GM12878 (cell line): ENCODE measurements at regions not wholly inside any gene's neighbourhood (a gene's known extent, or its start where the extent isn't known, plus 50 kb on each side); places are given as distances from the start of the nearest gene placed in this dataset.

Source experiments
- CREB1 ChIP-seq: IDR thresholded peaks from 2 replicates; pipeline ENCODE4 v1.6.1; 2012; ENCODE audit warnings: low read depth, mild to moderate bottlenecking, inconsistent platforms
- EGR1 ChIP-seq, 2 experiments: IDR thresholded peaks; 1 replicate in 1 of 2; 2 replicates in 1 of 2; pipeline ENCODE4 v1.6.1; 2011 to 2012; ENCODE audit warnings: low read depth in 2 of 2, low read length in 2 of 2, borderline replicate concordance in 1 of 2, mild to moderate bottlenecking in 1 of 2, moderate library complexity in 1 of 2
- HCFC1 ChIP-seq: fragments of 150-350 bp; IDR thresholded peaks from 2 replicates; pipeline ENCODE4 v1.6.1; 2014; ENCODE audit warnings: low read length
- PKNOX1 ChIP-seq: fragments of 450-650 bp; IDR thresholded peaks from 2 replicates; pipeline ENCODE4 v1.6.1; 2016; ENCODE audit warnings: mild to moderate bottlenecking
- PRDM15 ChIP-seq: fragments of 450-650 bp; formaldehyde crosslinking; IDR thresholded peaks from 2 replicates; pipeline ENCODE4 v1.4.0; 2020; ENCODE audit warnings: mild to moderate bottlenecking, moderate library complexity
- RAD21 ChIP-seq: IDR thresholded peaks from 2 replicates; pipeline ENCODE4 v1.6.1; 2011; ENCODE audit warnings: mild to moderate bottlenecking, low read depth, low read length, moderate library complexity; ENCODE audit not compliant: insufficient read depth
- SP1 ChIP-seq: IDR thresholded peaks from one replicate; pipeline ENCODE4 v1.6.1; 2011; ENCODE audit warnings: low read depth, low read length
- SUZ12 ChIP-seq: fragments of 200-600 bp; sonication (generic); IDR thresholded peaks from one replicate; pipeline ENCODE4 v1.6.1; 2018; ENCODE audit warnings: antibody characterized with exemption, mild to moderate bottlenecking; ENCODE audit not compliant: unreplicated experiment
- ZNF592 ChIP-seq: fragments of 450-650 bp; IDR thresholded peaks from 2 replicates; pipeline ENCODE4 v1.6.1; 2017; ENCODE audit warnings: mild to moderate bottlenecking, moderate library complexity
- TF ChIP-seq, protein P1 (sequence below): fragments of 450-650 bp; IDR thresholded peaks from 2 replicates; pipeline ENCODE4 v1.6.1; 2017; ENCODE audit warnings: low read depth, mild to moderate bottlenecking, moderate library complexity

- TF ChIP-seq PRDM15 (no peak), SP1 (no peak), HCFC1 (no peak), SUZ12 (no peak), ZNF592 (no peak), EGR1 (IDR thresholded peaks at IDR 0.05; ENCODE audit: borderline replicate concordance in 1 of 2, low read depth in 2 of 2, low read length in 2 of 2) (no peak), PKNOX1 (no peak), RAD21 (no peak), CREB1 (no peak)
- TF ChIP-seq, protein P1, sequence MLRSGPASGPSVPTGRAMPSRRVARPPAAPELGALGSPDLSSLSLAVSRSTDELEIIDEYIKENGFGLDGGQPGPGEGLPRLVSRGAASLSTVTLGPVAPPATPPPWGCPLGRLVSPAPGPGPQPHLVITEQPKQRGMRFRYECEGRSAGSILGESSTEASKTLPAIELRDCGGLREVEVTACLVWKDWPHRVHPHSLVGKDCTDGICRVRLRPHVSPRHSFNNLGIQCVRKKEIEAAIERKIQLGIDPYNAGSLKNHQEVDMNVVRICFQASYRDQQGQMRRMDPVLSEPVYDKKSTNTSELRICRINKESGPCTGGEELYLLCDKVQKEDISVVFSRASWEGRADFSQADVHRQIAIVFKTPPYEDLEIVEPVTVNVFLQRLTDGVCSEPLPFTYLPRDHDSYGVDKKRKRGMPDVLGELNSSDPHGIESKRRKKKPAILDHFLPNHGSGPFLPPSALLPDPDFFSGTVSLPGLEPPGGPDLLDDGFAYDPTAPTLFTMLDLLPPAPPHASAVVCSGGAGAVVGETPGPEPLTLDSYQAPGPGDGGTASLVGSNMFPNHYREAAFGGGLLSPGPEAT: 0 out of 2 replicates have a peak, but pooled peaks have one; percentile 22
Measured at GRCh38 chr6:144753023-144753705, 468.0 kb downstream of the UTRN start (continued).
